Panc1 (cell line): ENCODE measurements at regions not wholly inside any gene's neighbourhood (a gene's known extent, or its start where the extent isn't known, plus 50 kb on each side); places are given as distances from the start of the nearest gene placed in this dataset.

ENCODE experiments used
- ATAC-seq: fragments of 200-7000 bp; cut with Tn5 transposase; 2 replicates; pipeline ENCODE4 v1.9.1; 2020; ENCODE audit warnings: mild to moderate bottlenecking, moderate library complexity
- BruUV-seq: library from RNA; stranded (reverse); fragments of 400-500 nt; replicated peaks from 2 replicates; lab custom pipeline; 2021; lab: Mats Ljungman, UMichigan
- CTCF ChIA-PET: fragments of 300-600 bp; sonication (Branson Sonifier 250); formaldehyde crosslinking; loops from one replicate; lab custom pipeline; 2022; ENCODE audit warnings: antibody characterized with exemption; lab: Charles Lee
- POLR2A ChIA-PET: fragments of 300-600 bp; sonication (Branson Sonifier 250); formaldehyde crosslinking; loops from one replicate; lab custom pipeline; 2022; ENCODE audit warnings: antibody characterized with exemption; lab: Charles Lee
- DNase-seq: peaks from one replicate; pipeline ENCODE4 v3.0.0-alpha.2; 2010; ENCODE audit warnings: low read depth, low spot score
- H3K27ac ChIP-seq: 2 replicates; pipeline ENCODE4 v1.5.1; 2011; ENCODE audit warnings: mild to moderate bottlenecking, low read length, inconsistent platforms
- H3K27me3 ChIP-seq: fragments of 200-500 bp; sonication (Bioruptor generic); 2 replicates; pipeline ENCODE4 v1.6.0; 2014; ENCODE audit warnings: low read length, inconsistent platforms; ENCODE audit not compliant: control insufficient read depth, insufficient read depth
- H3K36me3 ChIP-seq: fragments of 200-500 bp; sonication (Bioruptor generic); 2 replicates; pipeline ENCODE4 v1.5.1; 2014; ENCODE audit warnings: inconsistent platforms, mild to moderate bottlenecking, low read length, moderate library complexity; ENCODE audit not compliant: control insufficient read depth, insufficient read depth
- H3K4me1 ChIP-seq: 2 replicates; pipeline ENCODE4 v1.5.1; 2011; ENCODE audit warnings: inconsistent platforms, mild to moderate bottlenecking, low read length, moderate library complexity; ENCODE audit not compliant: control insufficient read depth, insufficient read depth
- H3K4me3 ChIP-seq, 2 experiments: 2 replicates each; pipeline ENCODE4 v1.5.1; 2011 to 2012; ENCODE audit warnings: low read depth in 2 of 2, low read length in 2 of 2, mild to moderate bottlenecking in 2 of 2, inconsistent platforms in 1 of 2, moderate library complexity in 1 of 2
- H3K9me3 ChIP-seq: fragments of 200-500 bp; sonication (Bioruptor generic); 2 replicates; pipeline ENCODE4 v1.5.1; 2014; ENCODE audit warnings: low read depth, mild to moderate bottlenecking, inconsistent platforms, low read length, moderate library complexity; ENCODE audit not compliant: control insufficient read depth, insufficient read depth
- POLR2AphosphoS5 ChIP-seq: IDR thresholded peaks from 2 replicates; pipeline ENCODE4 v1.6.1; 2012; ENCODE audit warnings: mild to moderate bottlenecking, low read depth, low read length, moderate library complexity
- SIN3A ChIP-seq: IDR thresholded peaks from 2 replicates; pipeline ENCODE4 v1.6.1; 2012; ENCODE audit warnings: low read depth, mild to moderate bottlenecking, low read length, moderate library complexity, borderline replicate concordance; ENCODE audit not compliant: insufficient read depth
- TCF7L2 ChIP-seq: IDR thresholded peaks from 2 replicates; pipeline ENCODE4 v1.6.1; 2011; ENCODE audit warnings: mild to moderate bottlenecking, low read depth, low read length, inconsistent platforms
- in situ Hi-C: cut with HindIII; loops from 2 replicates; pipeline ENCODE4 v1.10.0; 2016; ENCODE audit warnings: low sequenced_read_pairs, low pct_unique_long_range_greater_than_20kb
- intact Hi-C: fragments of 100-400 bp; cut with micrococcal nuclease; formaldehyde crosslinking; loops from one replicate; pipeline ENCODE4 v1.10.0; 2022; ENCODE audit not compliant: unreplicated experiment
- TF ChIP-seq, protein P1 (sequence below): fragments of 450-650 bp; IDR thresholded peaks from 2 replicates; pipeline ENCODE4 v1.5.1; 2017; ENCODE audit warnings: mild to moderate bottlenecking
- TF ChIP-seq, protein P2 (sequence below), 2 experiments: IDR thresholded peaks; 2 replicates each; pipeline ENCODE4 v1.6.1; 2011 to 2012; ENCODE audit warnings: low read depth in 2 of 2, control low read depth in 1 of 2, low read length in 1 of 2, mild to moderate bottlenecking in 1 of 2, moderate library complexity in 1 of 2; ENCODE audit not compliant: insufficient read depth in 1 of 2

DNA sequence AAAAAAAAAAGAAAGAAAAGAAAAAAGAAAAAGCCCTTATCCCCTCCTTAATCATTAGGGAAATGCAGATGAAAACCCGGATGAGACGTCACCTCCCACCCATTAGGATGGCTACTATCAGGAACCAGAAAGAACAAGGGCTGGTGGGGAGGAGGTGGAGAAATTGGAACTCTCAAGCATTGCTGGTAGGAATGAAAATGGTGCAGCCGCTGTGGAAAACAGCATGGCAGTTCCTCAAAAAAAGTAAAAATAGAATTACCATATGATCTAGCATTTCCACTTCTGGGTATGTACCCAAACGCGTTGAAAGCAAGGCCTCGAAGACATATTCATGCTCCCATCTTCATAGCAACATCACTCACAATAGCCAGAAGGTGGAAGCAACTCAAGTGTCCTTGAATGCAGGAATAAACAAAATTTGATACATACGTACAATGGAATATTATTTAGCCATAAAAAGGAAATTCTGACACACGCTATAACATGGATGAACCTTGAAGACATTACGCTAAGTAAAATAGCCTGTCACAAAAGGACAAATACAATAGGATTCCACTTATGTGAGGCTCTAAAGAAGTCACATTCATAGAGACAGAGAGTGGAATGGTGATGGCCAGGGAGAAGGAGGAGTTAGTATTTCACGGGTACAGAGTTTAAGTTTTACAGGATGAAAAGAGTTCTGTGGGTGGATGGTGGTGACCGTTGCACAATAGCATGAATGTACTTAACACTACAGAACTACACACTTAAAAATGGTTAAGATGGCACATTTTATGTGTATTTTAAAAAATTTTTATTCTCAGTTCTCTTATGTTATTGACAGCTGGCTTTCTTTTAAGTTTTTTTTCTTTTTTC lies 166.8 kb upstream of the IER5L start:
- no TSS peak for BruUV-seq
- intact Hi-C loops, result no loop called here
- no peaks in the 10 kb centered on the region for H3K27me3 ChIP-seq
- peaks cover 3% of the 10 kb centered on the region for H3K4me1 ChIP-seq
- DNase-seq (no peak), ATAC-seq (no peak)
- in situ Hi-C loops, result no loop called here
- no peak overlapping the region for H3K4me3 ChIP-seq
- TF ChIP-seq, protein P1, sequence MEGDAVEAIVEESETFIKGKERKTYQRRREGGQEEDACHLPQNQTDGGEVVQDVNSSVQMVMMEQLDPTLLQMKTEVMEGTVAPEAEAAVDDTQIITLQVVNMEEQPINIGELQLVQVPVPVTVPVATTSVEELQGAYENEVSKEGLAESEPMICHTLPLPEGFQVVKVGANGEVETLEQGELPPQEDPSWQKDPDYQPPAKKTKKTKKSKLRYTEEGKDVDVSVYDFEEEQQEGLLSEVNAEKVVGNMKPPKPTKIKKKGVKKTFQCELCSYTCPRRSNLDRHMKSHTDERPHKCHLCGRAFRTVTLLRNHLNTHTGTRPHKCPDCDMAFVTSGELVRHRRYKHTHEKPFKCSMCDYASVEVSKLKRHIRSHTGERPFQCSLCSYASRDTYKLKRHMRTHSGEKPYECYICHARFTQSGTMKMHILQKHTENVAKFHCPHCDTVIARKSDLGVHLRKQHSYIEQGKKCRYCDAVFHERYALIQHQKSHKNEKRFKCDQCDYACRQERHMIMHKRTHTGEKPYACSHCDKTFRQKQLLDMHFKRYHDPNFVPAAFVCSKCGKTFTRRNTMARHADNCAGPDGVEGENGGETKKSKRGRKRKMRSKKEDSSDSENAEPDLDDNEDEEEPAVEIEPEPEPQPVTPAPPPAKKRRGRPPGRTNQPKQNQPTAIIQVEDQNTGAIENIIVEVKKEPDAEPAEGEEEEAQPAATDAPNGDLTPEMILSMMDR, result no peak
- no peak for TF ChIP-seq POLR2AphosphoS5
- TF ChIP-seq, protein P2, sequence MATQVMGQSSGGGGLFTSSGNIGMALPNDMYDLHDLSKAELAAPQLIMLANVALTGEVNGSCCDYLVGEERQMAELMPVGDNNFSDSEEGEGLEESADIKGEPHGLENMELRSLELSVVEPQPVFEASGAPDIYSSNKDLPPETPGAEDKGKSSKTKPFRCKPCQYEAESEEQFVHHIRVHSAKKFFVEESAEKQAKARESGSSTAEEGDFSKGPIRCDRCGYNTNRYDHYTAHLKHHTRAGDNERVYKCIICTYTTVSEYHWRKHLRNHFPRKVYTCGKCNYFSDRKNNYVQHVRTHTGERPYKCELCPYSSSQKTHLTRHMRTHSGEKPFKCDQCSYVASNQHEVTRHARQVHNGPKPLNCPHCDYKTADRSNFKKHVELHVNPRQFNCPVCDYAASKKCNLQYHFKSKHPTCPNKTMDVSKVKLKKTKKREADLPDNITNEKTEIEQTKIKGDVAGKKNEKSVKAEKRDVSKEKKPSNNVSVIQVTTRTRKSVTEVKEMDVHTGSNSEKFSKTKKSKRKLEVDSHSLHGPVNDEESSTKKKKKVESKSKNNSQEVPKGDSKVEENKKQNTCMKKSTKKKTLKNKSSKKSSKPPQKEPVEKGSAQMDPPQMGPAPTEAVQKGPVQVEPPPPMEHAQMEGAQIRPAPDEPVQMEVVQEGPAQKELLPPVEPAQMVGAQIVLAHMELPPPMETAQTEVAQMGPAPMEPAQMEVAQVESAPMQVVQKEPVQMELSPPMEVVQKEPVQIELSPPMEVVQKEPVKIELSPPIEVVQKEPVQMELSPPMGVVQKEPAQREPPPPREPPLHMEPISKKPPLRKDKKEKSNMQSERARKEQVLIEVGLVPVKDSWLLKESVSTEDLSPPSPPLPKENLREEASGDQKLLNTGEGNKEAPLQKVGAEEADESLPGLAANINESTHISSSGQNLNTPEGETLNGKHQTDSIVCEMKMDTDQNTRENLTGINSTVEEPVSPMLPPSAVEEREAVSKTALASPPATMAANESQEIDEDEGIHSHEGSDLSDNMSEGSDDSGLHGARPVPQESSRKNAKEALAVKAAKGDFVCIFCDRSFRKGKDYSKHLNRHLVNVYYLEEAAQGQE (IDR thresholded peaks at IDR 0.05; ENCODE audit: insufficient read depth in 1 of 2, low read depth in 2 of 2, low read length in 1 of 2), result no peak
- no peak for TF ChIP-seq TCF7L2
- no peak for TF ChIP-seq SIN3A
- H3K36me3 ChIP-seq, result no peaks in the 10 kb centered on the region
- POLR2A ChIA-PET, result interaction anchor here (0.8 kb wide), 1 partner anchor 131 kb away, joined by 3 read pairs; no protein-coding TSS in a partner anchor
- no peaks in the 10 kb centered on the region for H3K9me3 ChIP-seq
- H3K27ac ChIP-seq, result peak overlapping the region; percentile 45; the same call in 1 of the 2 replicates
- CTCF ChIA-PET, result no interaction called here

DNA sequence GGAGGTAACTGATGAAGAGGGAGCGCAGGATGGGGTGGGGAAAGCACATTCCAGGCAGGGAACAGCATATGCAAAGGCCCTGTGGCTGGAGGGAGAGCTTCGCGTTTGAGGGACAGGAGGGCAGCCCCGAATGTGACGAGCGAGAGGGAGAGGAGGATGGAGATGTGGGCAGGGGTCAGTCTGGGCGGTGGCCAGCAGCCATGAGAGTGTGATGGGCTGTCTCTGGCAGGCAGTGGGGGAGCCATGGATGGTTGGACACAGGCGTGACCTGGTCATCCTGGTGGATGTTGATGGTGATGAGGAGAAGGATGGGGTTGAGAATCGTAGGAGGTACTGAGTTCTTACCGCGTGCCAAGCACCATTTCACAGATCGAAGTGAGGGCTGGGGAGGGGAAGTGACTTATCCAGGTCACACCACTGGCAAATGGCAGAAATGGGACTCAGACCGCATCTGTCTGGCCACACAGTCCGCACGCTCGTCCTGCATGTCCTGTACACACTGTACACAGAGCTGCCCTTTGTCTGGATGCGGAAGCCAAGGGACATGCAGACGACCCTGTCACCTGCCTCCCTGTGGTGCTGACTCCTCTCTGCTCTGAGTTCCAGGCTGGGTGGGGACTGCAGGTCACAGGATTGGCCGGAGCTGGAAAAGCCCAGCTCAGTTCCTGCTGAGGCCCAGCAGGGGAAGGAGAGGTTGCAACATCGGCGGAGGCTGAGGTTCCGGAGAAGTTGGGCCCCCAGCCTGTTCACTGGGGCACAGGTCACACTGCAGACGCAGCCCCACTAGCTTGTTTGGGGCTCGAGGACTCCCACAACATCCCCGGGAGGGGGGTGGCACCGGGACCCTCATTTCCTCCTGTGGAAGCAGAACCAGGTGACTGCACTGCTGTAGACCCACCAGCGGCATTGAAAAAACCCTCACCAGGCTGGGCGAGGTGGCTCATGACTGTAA lies 165.6 kb upstream of the IER5L start:
- Histone ChIP-seq H3K36me3 (no peaks in the 10 kb centered on the region), H3K27ac (peak overlapping the region; percentile 11; the same call in 1 of the 2 replicates), H3K9me3 (no peaks in the 10 kb centered on the region), H3K27me3 (no peaks in the 10 kb centered on the region), H3K4me1 (peaks cover 5% of the 10 kb centered on the region), H3K4me3 (no peak overlapping the region)
- CTCF ChIA-PET, result interaction anchor here (0.6 kb wide), 1 partner anchor 228 kb away, joined by 3 read pairs; no protein-coding TSS in a partner anchor
- in situ Hi-C loops, result no loop called here
- DNase-seq, result no peak
- BruUV-seq, result no TSS peak
- TF ChIP-seq POLR2AphosphoS5 (no peak), SIN3A (no peak)
- TF ChIP-seq, protein P2 (IDR thresholded peaks at IDR 0.05; ENCODE audit: insufficient read depth in 1 of 2, low read depth in 2 of 2, low read length in 1 of 2), result no peak
- TF ChIP-seq, protein P1, result no peak
- ATAC-seq, result peak; percentile 58
- intact Hi-C loops, result no loop called here
- POLR2A ChIA-PET, result no interaction called here
